ENCODE measurements at regions not wholly inside any gene's neighbourhood (a gene's known extent, or its start where the extent isn't known, plus 50 kb on each side); places are given as distances from the start of the nearest gene placed in this dataset.

GRCh38 chr11:113571531-113571930 lies 96.3 kb upstream of the DRD2 start (continued):
- TF ChIP-seq KDM5B (IDR thresholded peaks at IDR 0.05; ENCODE audit: insufficient replicate concordance, low read depth, low read length) (no peak), MXI1 (IDR thresholded peaks at IDR 0.05; ENCODE audit: low read depth, low read length) (no peak), HES1 (IDR thresholded peaks at IDR 0.05; ENCODE audit: low read depth) (no peak), HNRNPLL (IDR thresholded peaks at IDR 0.05; ENCODE audit: low read depth, low read length, poor library complexity, severe bottlenecking) (no peak), NR4A1 (CRISPR knock-in tag; IDR thresholded peaks at IDR 0.05) (no peak), NR4A1 (tag; IDR thresholded peaks at IDR 0.05) (no peak), DPF2 (IDR thresholded peaks at IDR 0.05) (no peak), TRIM28 (IDR thresholded peaks at IDR 0.05) (no peak), PHF21A (IDR thresholded peaks at IDR 0.05; ENCODE audit: borderline replicate concordance, low read depth) (no peak)
- TF ChIP-seq, protein P1, sequence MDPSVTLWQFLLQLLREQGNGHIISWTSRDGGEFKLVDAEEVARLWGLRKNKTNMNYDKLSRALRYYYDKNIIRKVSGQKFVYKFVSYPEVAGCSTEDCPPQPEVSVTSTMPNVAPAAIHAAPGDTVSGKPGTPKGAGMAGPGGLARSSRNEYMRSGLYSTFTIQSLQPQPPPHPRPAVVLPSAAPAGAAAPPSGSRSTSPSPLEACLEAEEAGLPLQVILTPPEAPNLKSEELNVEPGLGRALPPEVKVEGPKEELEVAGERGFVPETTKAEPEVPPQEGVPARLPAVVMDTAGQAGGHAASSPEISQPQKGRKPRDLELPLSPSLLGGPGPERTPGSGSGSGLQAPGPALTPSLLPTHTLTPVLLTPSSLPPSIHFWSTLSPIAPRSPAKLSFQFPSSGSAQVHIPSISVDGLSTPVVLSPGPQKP (CRISPR knock-in tag; IDR thresholded peaks at IDR 0.05) = no peak

DNA sequence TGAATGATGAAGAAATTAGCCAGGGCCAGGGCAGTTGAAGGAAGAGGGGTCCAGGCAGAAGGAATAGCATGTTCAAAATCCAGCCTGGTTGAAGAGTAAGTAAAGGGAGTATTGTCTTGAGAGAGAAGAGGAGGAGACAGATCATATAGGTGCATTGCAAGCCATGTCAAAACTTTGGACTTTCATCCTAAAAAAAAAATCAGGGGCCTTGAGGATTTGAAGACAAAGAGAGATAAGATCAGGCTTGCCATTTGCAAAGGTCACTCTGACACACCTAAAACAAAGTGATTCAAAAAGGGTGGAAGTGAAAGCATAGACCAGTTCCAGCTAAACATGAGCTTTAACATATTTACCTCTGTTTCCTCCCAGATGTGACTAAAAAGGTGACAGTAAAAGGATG lies 95.7 kb upstream of the DRD2 start:
- Histone ChIP-seq H4K20me1 (replicated peaks; ENCODE audit: control insufficient read depth, insufficient read depth, low read length) (no peaks in the 10 kb centered on the region), H3K27ac (ENCODE audit: extremely low read depth, low read depth, low read length) (no peak overlapping the region), H3K79me2 (ENCODE audit: control insufficient read depth, insufficient read depth, low read length) (no peaks in the 10 kb centered on the region), H3K4me3 (no peak overlapping the region), H2AFZ (ENCODE audit: low read depth, low read length) (no peak overlapping the region), H3K36me3 (ENCODE audit: control insufficient read depth, insufficient read depth, low read length) (no peaks in the 10 kb centered on the region), H3K9me1 (ENCODE audit: control insufficient read depth, insufficient read depth, low read length) (no peaks in the 10 kb centered on the region), H3K9me3 (replicated peaks; ENCODE audit: control insufficient read depth, insufficient read depth, low read depth, low read length) (no peaks in the 10 kb centered on the region), H3K4me2 (ENCODE audit: insufficient read depth, low read length) (no peak overlapping the region), H3K27me3 (ENCODE audit: control insufficient read depth in 2 of 2, insufficient read depth in 2 of 2, low read length in 2 of 2) (peaks cover 0 to 11% of the 10 kb centered on the region in 2 experiments; a peak in 2 of 5 replicates), H3K9ac (ENCODE audit: insufficient read depth in 1 of 2, low read depth in 2 of 2, low read length in 2 of 2) (no peak overlapping the region), H3K4me1 (replicated peaks in 1 of 2; ENCODE audit: control insufficient read depth in 2 of 2, insufficient read depth in 2 of 2, low read length in 2 of 2) (no peaks in the 10 kb centered on the region)
- ChIA-PET POLR2A (no interaction called here), CTCF (ENCODE audit: low intra/inter-chr PET ratio) (no interaction called here)
- intact Hi-C loops (cut with micrococcal nuclease) (no loop called here), in situ Hi-C loops (cut with MboI) (no loop called here)
- DNase-seq (ENCODE audit: extremely low read depth in 1 of 4, low spot score in 3 of 4) (no peak), ATAC-seq (no peak), FAIRE-seq (no peak)
- no TSS peak for BruUV-seq (replicated peaks)
- TF ChIP-seq TEAD4 (IDR thresholded peaks at IDR 0.05; ENCODE audit: low read length) (no peak), TEAD4 (CRISPR knock-in tag; IDR thresholded peaks at IDR 0.05; ENCODE audit: borderline replicate concordance) (no peak), CBX8 (IDR thresholded peaks at IDR 0.05; ENCODE audit: borderline replicate concordance, extremely low read depth, low read depth, low read length, poor library complexity, severe bottlenecking) (no peak), KDM4B (IDR thresholded peaks at IDR 0.05; ENCODE audit: borderline replicate concordance in 2 of 2, low read depth in 1 of 2) (no peak), CREB1 (IDR thresholded peaks at IDR 0.05) (no peak), CREB1 (CRISPR knock-in tag; IDR thresholded peaks at IDR 0.05) (no peak), ZC3H8 (IDR thresholded peaks at IDR 0.05) (no peak), NCOA1 (IDR thresholded peaks at IDR 0.05; ENCODE audit: low read depth) (no peak), SRSF9 (IDR thresholded peaks at IDR 0.05; ENCODE audit: borderline replicate concordance, low read depth, low read length) (no peak)
- TF ChIP-seq, protein P2, sequence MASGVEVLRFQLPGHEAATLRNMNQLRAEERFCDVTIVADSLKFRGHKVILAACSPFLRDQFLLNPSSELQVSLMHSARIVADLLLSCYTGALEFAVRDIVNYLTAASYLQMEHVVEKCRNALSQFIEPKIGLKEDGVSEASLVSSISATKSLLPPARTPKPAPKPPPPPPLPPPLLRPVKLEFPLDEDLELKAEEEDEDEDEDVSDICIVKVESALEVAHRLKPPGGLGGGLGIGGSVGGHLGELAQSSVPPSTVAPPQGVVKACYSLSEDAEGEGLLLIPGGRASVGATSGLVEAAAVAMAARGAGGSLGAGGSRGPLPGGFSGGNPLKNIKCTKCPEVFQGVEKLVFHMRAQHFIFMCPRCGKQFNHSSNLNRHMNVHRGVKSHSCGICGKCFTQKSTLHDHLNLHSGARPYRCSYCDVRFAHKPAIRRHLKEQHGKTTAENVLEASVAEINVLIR (CRISPR knock-in tag; IDR thresholded peaks at IDR 0.05) = no peak
- TF ChIP-seq, protein P3, sequence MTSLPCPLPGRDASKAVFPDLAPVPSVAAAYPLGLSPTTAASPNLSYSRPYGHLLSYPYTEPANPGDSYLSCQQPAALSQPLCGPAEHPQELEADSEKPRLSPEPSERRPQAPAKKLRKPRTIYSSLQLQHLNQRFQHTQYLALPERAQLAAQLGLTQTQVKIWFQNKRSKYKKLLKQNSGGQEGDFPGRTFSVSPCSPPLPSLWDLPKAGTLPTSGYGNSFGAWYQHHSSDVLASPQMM (CRISPR knock-in tag; IDR thresholded peaks at IDR 0.05) = no peak

All from K562 (cell line).